ENCODE measurements at regions not wholly inside any gene's neighbourhood (a gene's known extent, or its start where the extent isn't known, plus 50 kb on each side); places are given as distances from the start of the nearest gene placed in this dataset.
"Not testable (repeated sequence)": the region's sequence is repeated elsewhere in the genome, so short reads cannot be mapped to it uniquely, and the experiment has no call there.

DNA sequence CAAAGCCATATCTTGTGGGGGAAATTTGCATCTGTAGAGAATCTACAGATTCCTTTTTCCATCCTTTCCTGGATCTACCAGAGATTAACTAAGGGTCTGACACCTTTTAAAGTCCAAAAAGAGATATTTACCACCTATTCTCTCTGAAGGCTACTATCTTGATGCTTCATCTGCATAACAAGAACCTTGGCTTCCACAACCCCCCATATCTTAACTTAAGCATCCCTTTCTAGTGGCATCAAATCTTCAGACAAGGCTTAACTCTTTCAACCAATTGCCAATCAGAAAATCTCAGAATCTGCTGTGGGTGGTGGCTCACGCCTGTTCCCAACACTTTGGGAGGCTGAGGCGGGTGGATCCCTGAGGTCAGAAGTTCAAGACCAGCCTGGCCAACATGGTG is 74.3 kb upstream of the FICD start:
- no peak for ATAC-seq (replicated peaks)

DNA sequence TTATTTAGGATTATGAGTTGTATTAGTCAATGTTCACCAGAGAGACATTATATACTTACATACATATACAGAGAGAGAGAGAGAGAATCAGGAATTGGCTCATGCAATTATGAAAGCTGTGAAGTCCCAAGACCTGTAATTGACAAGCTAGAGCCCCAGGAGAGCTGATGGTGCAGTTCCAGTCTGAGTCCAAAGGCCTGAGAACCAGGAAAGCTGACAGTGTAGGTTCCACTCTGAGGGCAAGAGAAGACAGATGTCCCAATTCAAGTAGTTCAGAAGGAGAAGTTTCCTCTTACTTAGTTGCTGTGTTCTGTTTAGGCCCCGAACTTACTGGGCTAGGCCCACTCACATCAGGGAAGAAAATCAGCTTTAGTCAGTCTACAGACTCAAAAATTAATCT is 76.4 kb upstream of the FICD start:
- Mint-ChIP-seq H3K27me3 (peaks cover 11 to 18% of the 10 kb centered on the region in 2 donors), H3K4me1 (no peaks in the 10 kb centered on the region), H3K9me3 (peaks cover 0 to 1% of the 10 kb centered on the region in 2 donors), H3K4me3 (no peak overlapping the region), H3K36me3 (no peaks in the 10 kb centered on the region), H3K27ac (no peak overlapping the region)
- DNase-seq (no peak), ATAC-seq (replicated peaks) (no peak)

More for the DNA sequence above, 74.3 kb upstream of the FICD start:
- H3K36me3 Mint-ChIP-seq = no peaks in the 10 kb centered on the region
- H3K27me3 Mint-ChIP-seq = peaks cover 11 to 16% of the 10 kb centered on the region in 2 donors
- no peaks in the 10 kb centered on the region for H3K9me3 Mint-ChIP-seq
- H3K4me1 Mint-ChIP-seq = no peaks in the 10 kb centered on the region
- no peak overlapping the region for H3K27ac Mint-ChIP-seq
- no peak overlapping the region for H3K4me3 Mint-ChIP-seq
- DNase-seq = no peak

DNA sequence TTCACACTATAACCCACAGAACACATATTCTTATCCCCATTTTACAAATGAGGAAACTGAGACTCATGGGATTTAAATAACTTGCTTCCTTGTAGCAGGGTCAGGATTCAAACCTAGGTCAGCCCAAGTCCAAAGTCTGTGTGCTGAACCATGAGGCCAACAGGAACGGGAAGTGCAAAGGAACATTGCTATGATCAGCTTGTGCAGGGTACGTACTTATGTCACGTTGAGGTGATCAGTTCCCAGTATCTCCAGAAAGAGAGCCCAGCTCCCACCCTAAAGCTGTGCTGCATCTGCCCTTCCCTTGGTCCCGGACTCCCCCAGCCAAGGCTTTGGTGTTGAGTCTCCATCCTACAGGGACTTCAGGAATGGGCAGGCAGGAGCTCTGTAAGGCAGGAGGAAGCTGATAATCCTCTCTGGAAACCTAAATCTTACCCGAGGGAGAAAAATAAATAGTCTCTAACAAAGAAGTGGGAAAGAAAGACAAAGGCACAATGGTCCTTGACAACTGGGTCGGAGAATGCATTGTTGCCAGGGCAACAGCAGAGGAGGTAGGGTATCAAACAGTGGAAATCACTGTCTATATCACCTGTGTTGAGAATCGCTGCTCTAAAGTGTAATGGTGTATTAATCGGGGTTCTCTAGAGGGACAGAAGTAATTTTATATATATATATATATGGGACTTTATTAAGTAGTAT is 82.5 kb upstream of the FICD start:
- no peak overlapping the region for H3K27ac Mint-ChIP-seq
- H3K4me3 Mint-ChIP-seq = no peak overlapping the region

DNA sequence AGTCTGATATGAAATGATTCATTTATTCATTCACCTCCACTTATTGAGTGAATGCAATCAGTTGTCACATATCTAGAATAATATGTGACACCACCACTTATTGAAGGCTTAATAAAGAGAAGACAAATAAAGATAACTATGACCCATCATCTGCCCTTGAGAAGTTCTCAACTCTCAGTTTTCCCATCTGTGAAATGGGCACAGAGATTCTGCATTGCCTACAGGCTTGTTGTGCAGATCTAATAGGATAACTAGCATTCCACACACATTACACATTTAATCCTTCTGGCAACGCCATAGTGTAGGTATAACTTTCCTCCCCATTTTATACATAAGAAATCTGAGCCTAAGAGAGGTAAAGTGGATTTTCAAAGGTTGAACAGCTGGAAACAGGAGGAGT is 84.2 kb upstream of the FICD start:
- no peaks in the 10 kb centered on the region for H3K36me3 Mint-ChIP-seq
- no peak overlapping the region for H3K27ac Mint-ChIP-seq
- H3K4me1 Mint-ChIP-seq = no peaks in the 10 kb centered on the region
- no peak for ATAC-seq (replicated peaks)
- peaks cover 0 to 1% of the 10 kb centered on the region in 2 donors for H3K9me3 Mint-ChIP-seq
- DNase-seq = no peak
- peaks cover 19% of the 10 kb centered on the region in 2 donors for H3K27me3 Mint-ChIP-seq
- H3K4me3 Mint-ChIP-seq = no peak overlapping the region

More for the DNA sequence above, 82.5 kb upstream of the FICD start:
- DNase-seq (no peak), ATAC-seq (replicated peaks) (no peak)
- peaks cover 0 to 1% of the 10 kb centered on the region in 2 donors for H3K9me3 Mint-ChIP-seq
- H3K27me3 Mint-ChIP-seq = peaks cover 11 to 13% of the 10 kb centered on the region in 2 donors
- H3K4me1 Mint-ChIP-seq = no peaks in the 10 kb centered on the region
- no peaks in the 10 kb centered on the region for H3K36me3 Mint-ChIP-seq

DNA sequence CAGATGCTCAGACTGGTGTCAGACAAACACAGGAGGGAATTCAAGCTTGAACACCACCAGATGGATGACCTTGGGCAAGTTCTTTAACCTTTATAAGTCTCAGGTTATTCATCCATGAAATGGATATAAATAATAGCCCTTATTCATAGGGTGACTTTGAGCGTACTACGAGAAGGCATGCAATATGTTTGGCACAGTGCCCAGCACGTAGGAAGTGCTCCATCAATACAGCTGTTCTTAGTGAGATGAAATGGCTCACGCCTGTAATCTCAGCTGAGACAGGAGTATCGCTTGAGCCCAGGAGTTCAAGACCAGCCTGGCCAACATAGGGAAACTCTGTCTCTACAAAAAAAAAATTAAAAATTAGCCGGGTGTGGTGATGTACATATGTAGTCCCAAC is 84.8 kb upstream of the FICD start:
- ATAC-seq (replicated peaks) (no peak), DNase-seq (no peak)
- no peaks in the 10 kb centered on the region for H3K36me3 Mint-ChIP-seq
- no peaks in the 10 kb centered on the region for H3K4me1 Mint-ChIP-seq
- H3K4me3 Mint-ChIP-seq = no peak overlapping the region
- peaks cover 0 to 1% of the 10 kb centered on the region in 2 donors for H3K9me3 Mint-ChIP-seq
- H3K27me3 Mint-ChIP-seq = peaks cover 19% of the 10 kb centered on the region in 2 donors
- H3K27ac Mint-ChIP-seq = no peak overlapping the region

DNA sequence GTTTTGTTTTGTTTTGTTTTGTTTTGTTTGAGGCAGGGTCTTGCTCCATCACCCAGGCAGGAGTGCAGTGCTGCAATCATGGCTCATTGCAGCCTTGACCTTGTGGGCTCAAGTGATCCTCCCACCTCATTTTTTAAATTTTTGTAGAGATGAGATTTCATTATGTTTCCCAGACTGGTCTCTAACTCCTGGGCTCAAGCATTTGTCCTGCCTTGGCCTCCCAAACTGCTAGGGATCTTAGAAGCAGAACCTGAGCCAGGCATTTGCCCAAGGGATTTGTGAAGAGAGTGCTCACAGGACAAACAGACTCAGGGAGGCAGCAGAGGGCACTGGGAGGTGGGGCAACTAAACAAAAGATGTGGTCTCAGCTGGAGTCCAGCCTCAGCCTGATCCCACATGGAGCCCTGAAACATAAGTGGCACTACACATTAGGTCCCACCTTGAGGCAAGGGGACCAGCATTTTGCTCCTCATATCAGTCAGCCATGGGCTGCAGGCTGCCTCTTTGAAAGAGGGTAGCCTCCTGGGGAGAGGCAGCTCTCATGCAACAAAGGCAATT is 86.2 kb upstream of the CMKLR1 start:
- H3K4me1 Mint-ChIP-seq = no peaks in the 10 kb centered on the region
- no peaks in the 10 kb centered on the region for H3K36me3 Mint-ChIP-seq
- no peak overlapping the region for H3K4me3 Mint-ChIP-seq

DNA sequence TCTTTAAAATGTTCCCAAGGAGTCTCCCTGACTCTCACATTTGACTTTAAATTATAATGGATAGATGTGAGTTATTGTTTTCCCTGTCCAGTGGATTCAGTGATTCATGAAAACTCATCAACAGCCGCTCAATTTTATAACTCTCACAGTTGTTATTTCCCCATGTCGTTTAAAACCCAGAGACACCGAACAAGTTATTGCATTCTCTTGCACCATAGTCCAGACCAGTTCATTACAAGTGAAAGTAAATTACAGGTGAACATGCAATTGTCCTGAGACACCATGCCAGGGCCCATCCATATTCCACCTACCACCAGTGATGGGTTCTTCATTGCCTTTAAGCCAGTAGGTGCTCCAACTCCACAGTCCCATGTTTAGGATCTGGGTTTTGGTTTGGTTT is 85.7 kb upstream of the CMKLR1 start:
- DNase-seq (no peak), ATAC-seq (replicated peaks) (no peak)
- H3K4me1 Mint-ChIP-seq = peaks cover 2 to 3% of the 10 kb centered on the region in 2 donors
- H3K27ac Mint-ChIP-seq = no peak overlapping the region
- no peaks in the 10 kb centered on the region for H3K36me3 Mint-ChIP-seq
- peaks cover 18 to 21% of the 10 kb centered on the region in 2 donors for H3K27me3 Mint-ChIP-seq
- no peak overlapping the region for H3K4me3 Mint-ChIP-seq
- peaks cover 3% of the 10 kb centered on the region in 2 donors for H3K9me3 Mint-ChIP-seq

More for the DNA sequence above, 86.2 kb upstream of the CMKLR1 start:
- DNase-seq (no peak), ATAC-seq (replicated peaks) (no peak)
- peaks cover 0 to 1% of the 10 kb centered on the region in 2 donors for H3K9me3 Mint-ChIP-seq
- no peak overlapping the region for H3K27ac Mint-ChIP-seq
- H3K27me3 Mint-ChIP-seq = peaks cover 18 to 21% of the 10 kb centered on the region in 2 donors

DNA sequence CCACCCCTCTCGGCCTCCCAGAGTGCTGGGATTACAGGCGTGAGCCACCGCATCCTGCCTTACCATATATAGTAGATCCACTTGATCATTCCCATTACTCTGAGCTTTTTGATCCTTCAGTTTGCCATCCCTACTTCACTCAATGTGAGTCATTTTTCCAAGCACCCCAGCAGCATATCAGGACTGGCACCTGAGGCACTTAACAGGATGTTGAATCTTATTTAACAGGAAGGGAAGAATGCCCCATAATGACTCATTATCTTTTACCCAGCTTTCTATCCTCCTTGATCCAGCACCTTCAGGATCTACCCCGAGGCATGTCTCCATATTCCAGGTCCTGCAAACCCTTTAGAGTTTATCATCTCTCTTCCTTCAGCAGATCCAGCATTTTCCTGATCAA is 84.9 kb upstream of the CMKLR1 start:
- no peak overlapping the region for H3K27ac Mint-ChIP-seq
- DNase-seq = no peak
- no peak overlapping the region for H3K4me3 Mint-ChIP-seq
- peaks cover 18 to 21% of the 10 kb centered on the region in 2 donors for H3K27me3 Mint-ChIP-seq
- peaks cover 3 to 5% of the 10 kb centered on the region in 2 donors for H3K9me3 Mint-ChIP-seq
- peaks cover 4 to 5% of the 10 kb centered on the region in 2 donors for H3K4me1 Mint-ChIP-seq
- H3K36me3 Mint-ChIP-seq = no peaks in the 10 kb centered on the region
- ATAC-seq (replicated peaks) = no peak

DNA sequence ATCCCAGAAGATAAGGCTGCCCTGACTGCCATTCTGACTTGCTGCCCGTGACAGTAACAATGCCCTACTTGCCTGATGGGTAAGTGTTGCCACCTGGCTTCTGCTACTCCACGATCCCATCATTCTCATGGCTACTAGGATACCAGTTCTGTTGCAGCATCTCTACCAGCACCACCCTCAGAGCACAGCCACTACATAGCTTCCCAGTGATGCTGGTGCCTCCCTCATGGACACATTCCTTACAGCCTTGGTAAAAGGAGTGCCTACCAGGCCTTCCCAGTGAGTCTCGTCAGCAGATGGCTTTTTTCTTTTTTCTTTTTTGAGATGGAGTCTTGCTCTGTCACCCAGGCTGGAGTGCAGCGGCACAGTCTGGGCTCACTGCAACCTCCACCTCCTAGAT is 84.4 kb upstream of the CMKLR1 start:
- Mint-ChIP-seq H3K4me3 (no peak overlapping the region), H3K27ac (no peak overlapping the region), H3K9me3 (peaks cover 3 to 5% of the 10 kb centered on the region in 2 donors), H3K4me1 (peaks cover 4 to 5% of the 10 kb centered on the region in 2 donors), H3K27me3 (peaks cover 18 to 21% of the 10 kb centered on the region in 2 donors), H3K36me3 (no peaks in the 10 kb centered on the region)
- DNase-seq (no peak), ATAC-seq (replicated peaks) (no peak)

DNA sequence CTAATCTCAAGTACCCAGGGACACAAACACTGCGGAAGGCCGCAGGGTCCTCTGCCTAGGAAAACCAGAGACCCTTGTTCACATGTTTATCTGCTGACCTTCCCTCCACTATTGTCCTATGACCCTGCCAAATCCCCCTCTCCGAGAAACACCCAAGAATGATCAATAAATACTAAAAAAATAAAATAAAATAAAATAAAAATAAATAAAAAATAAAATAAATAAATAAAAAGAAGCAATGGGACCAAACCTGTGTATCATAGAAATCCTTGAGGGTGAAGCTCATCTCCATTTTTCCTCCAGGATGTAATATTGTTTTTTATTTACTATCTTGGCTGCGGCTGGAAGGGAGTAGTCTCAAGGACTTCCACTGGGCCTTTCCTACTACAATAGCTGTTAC is 82.0 kb upstream of the CMKLR1 start:
- H3K9me3 Mint-ChIP-seq = peaks cover 10 to 11% of the 10 kb centered on the region in 2 donors
- DNase-seq; H3K27ac Mint-ChIP-seq; H3K4me1 Mint-ChIP-seq; H3K36me3 Mint-ChIP-seq; H3K4me3 Mint-ChIP-seq; ATAC-seq (replicated peaks): not testable (repeated sequence)
- H3K27me3 Mint-ChIP-seq = peaks cover 11 to 12% of the 10 kb centered on the region in 2 donors

DNA sequence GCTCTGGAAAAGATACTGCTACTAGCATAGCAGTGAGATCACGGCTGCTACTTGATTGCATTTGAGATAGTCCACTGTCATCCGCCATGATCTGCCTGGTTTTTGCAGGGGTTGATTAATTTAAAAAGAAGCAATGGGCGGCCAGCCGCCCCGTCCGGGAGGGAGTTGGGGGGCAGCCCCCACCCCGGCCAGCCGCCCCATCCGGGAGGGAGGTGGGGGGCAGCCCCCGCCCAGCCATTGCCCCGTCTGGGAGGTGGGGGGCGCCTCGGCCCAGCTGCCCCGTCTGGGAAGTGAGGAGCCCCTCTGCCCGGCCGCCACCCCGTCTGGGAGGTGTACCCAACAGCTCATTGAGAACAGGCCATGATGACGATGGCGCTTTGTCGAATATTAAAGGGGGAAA is 81.3 kb upstream of the CMKLR1 start:
- not testable (repeated sequence) for H3K36me3 Mint-ChIP-seq; DNase-seq; H3K27ac Mint-ChIP-seq; H3K4me3 Mint-ChIP-seq; ATAC-seq (replicated peaks); H3K4me1 Mint-ChIP-seq
- H3K9me3 Mint-ChIP-seq = peaks cover 10 to 11% of the 10 kb centered on the region in 2 donors
- peaks cover 11 to 12% of the 10 kb centered on the region in 2 donors for H3K27me3 Mint-ChIP-seq

DNA sequence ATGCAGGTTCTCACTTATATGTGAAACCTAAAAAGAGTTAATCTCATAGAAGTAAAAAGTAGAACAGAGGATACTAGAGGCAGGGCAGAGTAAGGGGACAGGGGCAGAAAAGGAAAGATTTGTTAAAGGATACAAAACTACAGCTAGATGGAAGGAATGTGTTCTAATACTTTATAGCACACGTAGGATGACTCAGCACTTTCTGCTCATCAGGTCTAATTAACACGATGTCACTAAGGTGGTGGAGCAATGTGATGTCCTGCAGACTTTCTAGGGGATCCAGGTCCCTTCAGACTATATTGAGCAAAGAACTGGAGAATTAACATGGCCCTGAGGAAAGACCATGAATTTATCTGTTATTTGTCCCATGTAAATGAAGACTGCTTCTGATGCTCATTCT is 80.8 kb upstream of the CMKLR1 start:
- no peak overlapping the region for H3K4me3 Mint-ChIP-seq
- H3K4me1 Mint-ChIP-seq = peaks cover 4 to 5% of the 10 kb centered on the region in 2 donors
- peaks cover 10 to 11% of the 10 kb centered on the region in 2 donors for H3K9me3 Mint-ChIP-seq
- ATAC-seq (replicated peaks) (no peak), DNase-seq (no peak)
- H3K27ac Mint-ChIP-seq = no peak overlapping the region
- H3K36me3 Mint-ChIP-seq = peaks cover 0 to 2% of the 10 kb centered on the region in 2 donors
- peaks cover 11 to 12% of the 10 kb centered on the region in 2 donors for H3K27me3 Mint-ChIP-seq

DNA sequence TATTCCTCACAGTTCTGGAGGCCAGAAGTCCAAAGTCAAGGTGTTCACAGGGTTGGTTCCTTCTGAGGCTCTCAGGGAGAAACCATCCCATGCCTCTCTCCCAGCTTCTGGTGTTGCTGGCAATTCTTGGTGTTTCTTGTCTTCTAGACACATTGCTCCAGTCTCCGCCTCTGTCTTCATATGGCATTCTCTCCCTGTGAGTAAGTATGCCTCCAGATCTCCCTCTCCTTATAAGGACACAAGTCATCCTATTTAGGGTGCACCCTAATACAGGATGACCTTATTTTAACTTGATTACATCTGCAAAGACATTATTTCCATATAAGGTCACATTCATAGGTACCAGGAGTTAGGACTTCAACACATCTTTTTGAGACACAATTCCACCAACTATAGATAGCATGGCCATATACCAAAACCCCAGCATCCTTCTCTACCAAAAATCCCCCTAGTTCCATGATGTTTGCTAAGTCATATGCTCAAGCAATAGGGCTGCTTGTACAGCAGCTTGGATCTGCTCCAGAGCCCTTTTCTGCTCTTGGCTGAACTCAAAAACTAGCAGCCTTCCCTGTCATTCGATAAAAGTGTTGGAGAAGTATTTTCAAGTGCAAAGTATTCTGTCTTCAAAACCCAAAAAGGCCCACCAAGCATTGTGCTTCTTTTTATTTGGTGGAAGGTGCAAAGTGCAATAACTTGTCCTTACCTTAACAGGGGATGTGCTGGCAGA is 79.2 kb upstream of the CMKLR1 start:
- no peak for DNase-seq
- no peak overlapping the region for H3K27ac Mint-ChIP-seq
- ATAC-seq (replicated peaks) = no peak

DNA sequence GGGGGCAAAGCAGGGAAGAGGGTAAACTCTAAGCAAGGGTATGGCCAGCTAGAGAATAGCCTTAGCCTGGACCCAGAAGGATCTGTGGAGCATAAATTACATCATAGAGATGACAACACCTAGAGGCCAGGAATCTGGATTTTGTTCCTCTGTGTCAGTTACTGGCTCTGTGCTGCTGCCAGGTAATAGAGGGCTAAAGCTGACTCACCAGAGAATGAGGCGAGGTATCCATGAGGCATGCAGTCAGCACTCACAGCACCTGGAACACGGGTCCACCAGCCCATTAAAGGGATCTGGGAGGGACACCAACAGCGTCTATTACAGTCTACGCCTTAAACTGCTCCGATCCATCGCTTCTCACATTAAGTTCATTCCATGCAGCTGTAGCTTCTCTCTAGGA is 74.9 kb upstream of the CMKLR1 start:
- Mint-ChIP-seq H3K4me3 (no peak overlapping the region), H3K27ac (no peak overlapping the region), H3K27me3 (peaks cover 11% of the 10 kb centered on the region in 2 donors), H3K4me1 (no peaks in the 10 kb centered on the region), H3K9me3 (peaks cover 6 to 7% of the 10 kb centered on the region in 2 donors), H3K36me3 (peaks cover 0 to 2% of the 10 kb centered on the region in 2 donors)
- no peak for ATAC-seq (replicated peaks)
- DNase-seq = no peak

More for the DNA sequence above, 79.2 kb upstream of the CMKLR1 start:
- Mint-ChIP-seq H3K4me3 (no peak overlapping the region), H3K36me3 (peaks cover 0 to 2% of the 10 kb centered on the region in 2 donors), H3K4me1 (peaks cover 4 to 5% of the 10 kb centered on the region in 2 donors), H3K9me3 (peaks cover 10 to 11% of the 10 kb centered on the region in 2 donors), H3K27me3 (peaks cover 6 to 9% of the 10 kb centered on the region in 2 donors)
